HG02623 (cell line): ENCODE measurements at regions not wholly inside any gene's neighbourhood (a gene's known extent, or its start where the extent isn't known, plus 50 kb on each side); places are given as distances from the start of the nearest gene placed in this dataset.
"Not testable (repeated sequence)": the region's sequence is repeated elsewhere in the genome, so short reads cannot be mapped to it uniquely, and the experiment has no call there.

Source experiments
- ATAC-seq: cut with Tn5 transposase; IDR thresholded peaks from one replicate; pipeline ENCODE4 v1.9.1; 2021; ENCODE audit warnings: moderate library complexity; ENCODE audit not compliant: unreplicated experiment

DNA sequence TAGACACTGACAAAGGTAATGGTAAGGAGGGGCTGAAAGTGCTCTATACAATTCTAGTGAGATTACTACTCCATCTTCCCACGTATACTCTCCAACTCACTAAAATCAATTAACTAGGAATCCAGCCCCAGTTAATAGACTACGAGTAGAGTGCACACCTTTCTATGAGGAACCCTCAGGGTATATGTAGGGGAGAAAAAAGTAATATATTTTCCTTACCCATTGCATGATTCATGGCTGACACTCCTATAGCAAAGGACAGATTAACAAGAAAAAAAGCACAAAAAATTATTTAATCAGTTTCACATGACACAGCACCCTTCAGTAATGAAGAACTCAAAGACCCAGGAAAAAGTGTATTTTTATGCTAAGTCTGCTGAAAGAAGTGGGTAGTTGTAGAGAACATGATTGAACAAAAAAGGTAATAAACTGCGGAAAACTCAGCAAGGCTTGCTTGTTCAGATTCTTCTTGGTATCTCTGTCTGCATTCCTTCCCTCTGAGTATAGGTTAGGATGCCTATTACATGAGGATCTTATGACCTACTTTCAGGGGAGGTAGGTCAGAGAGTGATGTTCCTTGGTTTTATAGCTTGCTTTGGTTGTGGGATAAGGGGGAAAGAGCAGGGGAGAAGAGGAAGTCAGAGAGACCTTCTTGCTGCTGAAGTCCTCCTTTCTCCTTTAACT is 342.0 kb upstream of the DLGAP1 start:
- no peak for ATAC-seq

DNA sequence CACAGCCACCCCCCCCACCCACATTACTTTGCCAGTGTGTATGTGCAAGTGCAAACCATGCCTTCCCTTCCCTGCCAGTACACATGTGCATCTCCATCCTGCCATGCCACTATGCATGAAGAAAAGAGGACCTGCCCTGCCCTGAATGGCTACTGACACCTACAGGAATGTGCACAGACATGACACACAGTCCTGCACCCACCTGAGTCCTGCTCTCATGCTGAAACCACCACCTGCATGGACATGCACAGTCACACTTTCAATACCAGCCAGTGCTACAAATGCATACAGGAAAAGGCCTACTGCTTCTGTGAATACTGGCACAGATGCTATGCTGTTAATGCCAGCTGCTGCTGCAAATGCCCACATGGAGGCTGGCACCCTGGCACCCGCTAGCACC is 334.4 kb upstream of the DLGAP1 start:
- no peak for ATAC-seq

GRCh38 chr18:4781873-4782272 is 326.8 kb upstream of the DLGAP1 start:
- ATAC-seq: no peak

DNA sequence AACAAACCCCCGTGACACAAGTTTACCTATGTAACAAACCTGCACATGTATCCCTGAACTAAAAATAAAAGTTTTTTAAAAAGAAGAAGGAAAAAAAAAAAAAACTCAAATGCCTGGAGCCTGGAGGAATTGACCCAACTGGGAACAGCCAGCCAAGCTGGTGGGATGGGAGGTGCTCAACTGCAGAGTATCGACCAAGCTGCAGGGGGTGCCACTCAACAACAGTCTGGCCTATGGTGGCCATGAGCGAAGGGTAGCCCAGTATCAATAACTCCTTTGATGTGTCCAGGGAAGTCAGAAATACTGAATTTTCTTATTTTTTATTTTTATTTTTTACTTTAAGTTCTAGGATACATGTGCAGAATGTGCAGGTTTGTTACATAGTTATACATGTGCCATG is 310.3 kb upstream of the DLGAP1 start:
- ATAC-seq: no peak

GRCh38 chr18:4762330-4762729 is 307.2 kb upstream of the DLGAP1 start:
- no peak for ATAC-seq

DNA sequence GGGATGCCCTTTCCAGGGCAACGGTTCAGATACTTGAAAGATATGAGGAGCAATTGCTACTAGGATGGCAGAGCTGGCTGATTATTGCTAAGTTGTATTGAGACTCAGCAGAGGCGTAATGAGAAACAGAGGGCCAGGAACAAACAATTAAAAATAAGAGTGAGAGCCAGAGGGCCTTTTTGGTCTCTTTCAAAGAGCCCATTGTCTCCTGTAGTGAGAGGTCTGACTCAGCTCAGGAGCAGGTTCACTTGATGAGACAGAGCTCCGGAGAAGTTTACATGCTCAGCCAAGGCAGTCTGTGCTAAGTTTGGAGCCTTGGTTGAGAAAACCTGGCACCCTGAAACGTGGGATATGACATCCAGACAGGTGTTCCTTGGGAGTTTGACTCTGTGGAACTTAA is 303.9 kb upstream of the DLGAP1 start:
- ATAC-seq: no peak

GRCh38 chr18:4755848-4756247 is 300.7 kb upstream of the DLGAP1 start:
- no peak for ATAC-seq

- not testable (repeated sequence) for ATAC-seq
These were observed 298.0 kb upstream of the DLGAP1 start for GRCh38 chr18:4753151-4753550.

DNA sequence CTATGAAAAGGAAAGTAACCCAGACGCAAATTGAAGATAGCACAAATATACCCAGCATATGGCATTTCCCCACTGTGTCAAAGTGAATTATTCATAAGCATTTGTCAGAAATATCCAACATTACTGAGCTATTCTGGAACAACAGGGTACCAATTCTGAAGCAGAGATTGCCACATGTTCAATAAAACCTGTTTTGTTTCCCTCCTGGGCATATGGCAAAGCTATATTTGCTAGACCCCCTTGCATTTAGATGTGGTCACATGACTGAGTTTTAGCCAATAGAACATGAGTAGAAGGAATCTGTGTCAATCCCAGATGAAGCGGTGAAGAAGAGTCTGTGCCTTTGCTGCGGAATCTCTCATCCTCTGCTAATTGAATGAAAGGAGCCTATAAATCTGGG is 296.4 kb upstream of the DLGAP1 start:
- no peak for ATAC-seq

- ATAC-seq: no peak
These were observed 295.6 kb upstream of the DLGAP1 start for GRCh38 chr18:4750393-4751346.

- no peak for ATAC-seq
These were observed 293.9 kb upstream of the DLGAP1 start for GRCh38 chr18:4748975-4749374.

- no peak for ATAC-seq
These were observed 279.8 kb upstream of the DLGAP1 start for GRCh38 chr18:4734903-4735302.

GRCh38 chr18:4734021-4734420 is 278.9 kb upstream of the DLGAP1 start:
- ATAC-seq: no peak

DNA sequence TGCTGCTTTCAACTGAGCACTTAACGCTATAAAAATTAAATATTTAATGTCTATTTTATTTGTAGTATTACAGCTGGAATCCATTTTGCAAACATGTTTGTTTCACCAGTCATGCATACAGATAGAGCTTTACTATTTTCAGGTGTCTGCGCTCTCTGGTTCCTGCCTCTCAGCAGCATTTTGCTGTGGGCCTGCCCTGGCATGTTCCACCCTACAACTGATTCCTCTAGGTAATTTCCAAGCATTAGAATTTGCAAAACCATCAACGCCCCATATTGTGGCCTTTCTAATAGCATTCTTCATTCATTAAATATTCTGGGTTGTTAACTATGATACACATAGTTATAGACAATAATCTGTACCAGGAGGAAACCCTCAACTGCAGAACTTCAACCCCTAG is 266.4 kb upstream of the DLGAP1 start:
- no peak for ATAC-seq

GRCh38 chr18:4720518-4720917 is 265.4 kb upstream of the DLGAP1 start:
- no peak for ATAC-seq

DNA sequence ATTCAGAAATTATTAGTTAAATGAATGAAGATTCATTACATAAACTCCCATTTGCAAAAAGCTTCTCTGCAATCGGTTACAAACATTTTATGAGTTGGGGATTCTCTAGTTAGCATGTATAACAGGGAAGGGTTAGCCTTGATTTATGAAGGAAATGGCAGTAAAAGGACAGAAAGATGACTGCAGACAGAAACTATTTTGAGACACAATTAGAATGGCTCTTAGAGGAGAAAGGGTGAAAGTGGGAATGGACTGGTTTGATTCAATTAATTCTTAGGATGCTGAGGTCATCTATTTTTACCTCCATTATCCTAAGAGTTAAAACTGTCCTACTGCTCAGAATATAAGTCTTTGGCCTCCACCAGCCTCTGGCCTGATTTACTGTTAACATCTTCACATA is 250.8 kb upstream of the DLGAP1 start:
- ATAC-seq: no peak

DNA sequence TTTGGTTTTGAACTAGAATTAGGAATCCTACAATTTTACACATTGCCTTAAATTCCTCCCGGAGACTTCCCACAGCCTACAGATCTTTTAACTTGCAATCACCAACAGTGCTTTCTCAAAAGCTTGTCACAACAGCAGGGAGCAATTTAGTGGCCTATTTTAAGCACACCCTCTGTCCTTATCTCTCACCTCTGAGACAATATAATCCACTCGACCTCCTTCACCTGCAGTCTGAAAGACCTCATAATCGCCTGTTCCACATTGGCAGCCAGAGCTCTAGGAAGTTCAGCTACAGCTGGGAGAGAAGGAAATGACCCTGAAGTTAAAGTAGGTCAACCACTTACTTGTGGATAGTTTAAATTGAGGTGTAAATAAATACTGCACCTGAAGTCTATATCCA is 249.7 kb upstream of the DLGAP1 start:
- ATAC-seq: no peak

GRCh38 chr18:4691836-4692235 is 236.7 kb upstream of the DLGAP1 start:
- no peak for ATAC-seq

DNA sequence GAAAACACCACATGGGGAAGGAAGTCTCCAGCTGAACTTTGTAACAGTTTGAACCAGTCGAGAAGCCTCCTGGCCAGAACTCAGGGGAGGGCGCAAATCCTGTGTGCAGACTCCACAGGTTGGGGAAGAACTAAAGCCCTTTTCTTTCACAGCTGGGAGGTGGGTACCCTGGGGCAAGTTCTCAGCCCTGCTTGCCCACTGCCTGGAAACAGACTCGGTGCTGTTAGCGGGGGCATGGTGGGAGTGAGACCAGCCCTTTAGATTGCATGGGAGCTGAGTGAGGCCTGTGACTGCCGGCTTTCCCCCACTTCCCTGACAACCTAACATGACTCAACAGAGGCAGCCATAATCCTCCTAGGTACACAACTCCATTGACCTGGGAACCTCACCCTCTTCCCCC is 223.6 kb upstream of the DLGAP1 start:
- ATAC-seq: not testable (repeated sequence)

DNA sequence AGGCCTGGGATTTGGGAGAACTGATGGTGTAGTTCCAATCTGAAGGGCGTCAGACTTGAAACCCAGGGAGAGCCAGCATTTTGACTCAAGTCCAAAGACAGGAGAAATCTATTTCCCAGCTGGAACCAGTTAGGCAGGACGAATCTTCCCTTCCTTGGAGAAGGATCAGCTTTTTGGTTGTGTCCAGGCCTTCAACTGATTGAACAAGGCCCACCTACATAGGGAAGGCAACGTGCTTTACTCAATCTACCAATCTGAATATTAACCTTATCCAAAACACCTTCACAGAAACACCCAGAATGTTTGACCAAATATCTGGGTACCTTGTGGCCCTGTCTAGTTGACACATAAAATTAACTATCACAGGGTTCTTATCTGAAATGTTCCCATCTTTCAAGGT is 221.9 kb upstream of the DLGAP1 start:
- ATAC-seq: no peak

GRCh38 chr18:4672162-4672561 is 217.1 kb upstream of the DLGAP1 start:
- no peak for ATAC-seq

DNA sequence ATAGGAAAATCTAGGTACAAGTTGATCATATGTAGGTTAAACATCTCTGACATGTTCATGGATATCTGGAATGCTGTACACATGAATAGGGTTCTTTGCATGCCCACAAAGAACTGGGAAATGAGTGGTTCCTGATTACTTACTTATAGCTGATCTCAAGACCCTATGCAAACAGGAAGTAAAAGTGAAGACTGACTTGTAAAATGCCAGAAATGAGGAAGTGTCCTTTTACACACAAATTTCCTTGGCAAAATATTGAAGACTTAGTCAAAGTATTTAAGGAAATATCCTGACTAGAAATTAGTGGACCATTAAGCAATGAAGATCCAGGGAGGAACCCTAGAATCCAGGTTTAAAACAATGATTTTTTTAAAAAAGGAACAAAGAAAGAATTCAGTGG is 203.7 kb upstream of the DLGAP1 start:
- ATAC-seq: no peak
